GM10248 (cell line): ENCODE measurements at regions not wholly inside any gene's neighbourhood (a gene's known extent, or its start where the extent isn't known, plus 50 kb on each side); places are given as distances from the start of the nearest gene placed in this dataset.
"Not testable (repeated sequence)": the region's sequence is repeated elsewhere in the genome, so short reads cannot be mapped to it uniquely, and the experiment has no call there.

Experiments used
- CTCF ChIA-PET: fragments of 300-600 bp; sonication (Branson Sonifier 250); formaldehyde crosslinking; extraction: SDS; loops from one replicate; lab custom pipeline; 2021; ENCODE audit warnings: antibody characterized with exemption; lab: Yijun Ruan, JAX
- POLR2A ChIA-PET: fragments of 350-650 bp; sonication (Branson Sonifier 250); formaldehyde crosslinking; extraction: SDS; loops from one replicate; lab custom pipeline; 2020; ENCODE audit warnings: antibody characterized with exemption; lab: Yijun Ruan, JAX
- DNase-seq: peaks from one replicate; pipeline ENCODE4 v3.0.0; 2012; ENCODE audit errors: extremely low spot score
- TF ChIP-seq, protein P1 (sequence below): IDR thresholded peaks from 2 replicates; pipeline ENCODE4 v1.5.1; 2012; ENCODE audit warnings: mild to moderate bottlenecking, low read depth; ENCODE audit errors: extremely low read depth, missing control alignments, control extremely low read depth

DNA sequence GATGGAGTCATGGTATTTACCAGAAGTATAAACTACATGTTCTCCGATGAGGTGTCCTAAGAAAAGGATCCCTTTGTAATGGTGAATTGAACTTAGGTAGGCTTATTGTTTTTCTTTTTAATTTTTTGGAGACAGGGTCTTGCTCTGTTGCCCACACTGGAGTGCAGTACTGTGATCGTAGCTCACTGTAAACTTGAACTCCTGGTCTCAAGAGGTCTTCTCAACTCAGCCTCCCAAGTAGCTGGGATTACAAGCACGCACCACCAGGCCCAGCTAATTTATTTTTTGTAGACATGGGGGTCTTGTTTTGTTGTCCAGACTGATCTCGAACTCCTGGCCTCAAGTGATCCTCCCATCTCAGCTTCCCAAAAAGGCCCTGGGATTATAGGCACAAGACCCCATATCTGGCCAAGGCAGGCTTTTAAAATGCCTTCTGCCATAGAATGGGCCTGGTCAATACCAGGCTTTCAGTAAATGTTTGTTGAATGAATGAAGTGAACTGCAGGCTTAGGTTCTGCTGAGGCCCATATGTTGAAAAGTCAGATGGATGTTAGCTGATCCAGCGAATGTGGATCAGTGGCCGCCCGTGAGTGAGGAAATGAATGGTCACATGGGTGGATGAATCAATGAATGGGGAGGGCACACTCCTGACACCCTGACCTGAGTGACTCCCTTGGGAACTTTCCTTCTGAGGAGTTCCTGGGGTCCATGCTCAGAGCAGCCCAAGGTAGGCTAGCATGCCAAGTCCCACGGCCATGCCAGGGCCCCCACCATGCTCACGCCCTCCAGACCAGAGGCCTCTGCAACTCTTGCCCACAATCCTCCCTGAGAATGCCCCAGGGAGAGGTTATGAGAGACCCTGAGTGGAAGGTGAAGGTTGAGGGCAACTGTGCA is 118.0 kb upstream of the MYCN start:
- POLR2A ChIA-PET, result no interaction called here
- DNase-seq, result no peak
- CTCF ChIA-PET, result interaction anchor here (1.1 kb wide), 1 partner anchor 10 kb away, joined by 3 read pairs; no protein-coding TSS in a partner anchor
- TF ChIP-seq, protein P1, sequence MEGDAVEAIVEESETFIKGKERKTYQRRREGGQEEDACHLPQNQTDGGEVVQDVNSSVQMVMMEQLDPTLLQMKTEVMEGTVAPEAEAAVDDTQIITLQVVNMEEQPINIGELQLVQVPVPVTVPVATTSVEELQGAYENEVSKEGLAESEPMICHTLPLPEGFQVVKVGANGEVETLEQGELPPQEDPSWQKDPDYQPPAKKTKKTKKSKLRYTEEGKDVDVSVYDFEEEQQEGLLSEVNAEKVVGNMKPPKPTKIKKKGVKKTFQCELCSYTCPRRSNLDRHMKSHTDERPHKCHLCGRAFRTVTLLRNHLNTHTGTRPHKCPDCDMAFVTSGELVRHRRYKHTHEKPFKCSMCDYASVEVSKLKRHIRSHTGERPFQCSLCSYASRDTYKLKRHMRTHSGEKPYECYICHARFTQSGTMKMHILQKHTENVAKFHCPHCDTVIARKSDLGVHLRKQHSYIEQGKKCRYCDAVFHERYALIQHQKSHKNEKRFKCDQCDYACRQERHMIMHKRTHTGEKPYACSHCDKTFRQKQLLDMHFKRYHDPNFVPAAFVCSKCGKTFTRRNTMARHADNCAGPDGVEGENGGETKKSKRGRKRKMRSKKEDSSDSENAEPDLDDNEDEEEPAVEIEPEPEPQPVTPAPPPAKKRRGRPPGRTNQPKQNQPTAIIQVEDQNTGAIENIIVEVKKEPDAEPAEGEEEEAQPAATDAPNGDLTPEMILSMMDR, result no peak

DNA sequence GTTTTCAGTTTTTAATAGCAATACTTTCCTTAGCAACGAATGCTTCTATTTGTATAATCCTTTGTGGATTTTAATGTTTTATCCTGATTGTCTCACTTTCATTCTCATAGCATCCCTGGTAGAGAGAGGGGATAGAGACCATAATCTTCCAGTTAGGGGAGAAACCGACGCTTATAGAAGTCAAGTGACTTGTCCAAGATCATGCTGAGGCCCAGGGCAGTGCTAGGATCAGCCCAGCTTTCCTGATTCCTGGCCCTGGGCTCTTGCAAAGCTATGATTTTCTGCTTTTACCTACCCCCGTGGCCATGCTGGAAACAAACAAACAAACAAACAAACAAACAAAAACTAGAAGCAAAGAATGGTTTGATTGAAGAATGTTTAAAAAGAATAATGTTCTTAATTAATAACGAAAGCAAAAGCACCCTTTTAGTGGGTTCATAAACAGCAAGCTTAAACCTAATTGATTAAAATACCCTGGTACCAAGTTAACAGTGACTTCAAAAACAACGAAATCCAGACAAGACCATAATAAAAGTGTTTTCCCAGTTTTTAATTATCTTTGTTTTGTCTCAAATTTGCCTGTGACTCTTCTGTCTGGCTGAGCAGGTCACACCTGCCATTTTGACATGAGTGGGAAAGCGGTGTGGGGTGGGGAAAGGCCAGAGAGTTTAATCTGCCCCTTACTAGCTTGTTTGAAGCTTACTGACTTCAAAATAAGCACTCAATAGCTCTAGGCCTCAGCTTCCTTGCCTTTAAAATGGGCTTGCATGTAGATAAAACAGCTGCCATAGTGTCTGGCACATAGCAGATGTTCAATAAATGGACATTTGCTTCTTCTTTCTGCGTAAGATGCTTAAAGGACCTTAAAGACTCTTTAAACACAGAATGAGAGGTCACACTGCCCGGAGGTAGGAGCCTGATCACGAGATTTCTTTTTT is 116.6 kb upstream of the MYCN start:
- TF ChIP-seq, protein P1, result no peak
- POLR2A ChIA-PET, result no interaction called here
- CTCF ChIA-PET, result no interaction called here
- DNase-seq, result no peak

DNA sequence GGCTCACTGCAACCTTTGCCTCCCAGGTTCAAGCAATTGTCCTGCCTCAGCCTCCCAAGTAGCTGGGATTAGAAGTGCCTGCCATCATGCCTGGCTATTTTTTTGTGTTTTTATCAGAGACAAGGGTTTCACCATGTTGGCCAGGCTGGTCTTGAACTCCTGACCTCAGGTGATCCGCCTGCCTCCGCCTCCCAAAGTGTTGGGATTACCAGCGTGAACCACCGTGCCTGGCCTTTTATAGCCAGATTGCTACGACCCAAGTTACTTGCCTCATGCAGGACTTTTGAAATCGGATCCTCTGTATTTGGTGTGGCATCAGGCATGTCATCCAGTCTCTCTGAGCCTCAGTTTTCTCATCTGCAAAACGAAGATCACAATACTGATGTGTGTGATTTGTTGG is 115.9 kb upstream of the MYCN start:
- DNase-seq, CTCF ChIA-PET, POLR2A ChIA-PET: not testable (repeated sequence)

DNA sequence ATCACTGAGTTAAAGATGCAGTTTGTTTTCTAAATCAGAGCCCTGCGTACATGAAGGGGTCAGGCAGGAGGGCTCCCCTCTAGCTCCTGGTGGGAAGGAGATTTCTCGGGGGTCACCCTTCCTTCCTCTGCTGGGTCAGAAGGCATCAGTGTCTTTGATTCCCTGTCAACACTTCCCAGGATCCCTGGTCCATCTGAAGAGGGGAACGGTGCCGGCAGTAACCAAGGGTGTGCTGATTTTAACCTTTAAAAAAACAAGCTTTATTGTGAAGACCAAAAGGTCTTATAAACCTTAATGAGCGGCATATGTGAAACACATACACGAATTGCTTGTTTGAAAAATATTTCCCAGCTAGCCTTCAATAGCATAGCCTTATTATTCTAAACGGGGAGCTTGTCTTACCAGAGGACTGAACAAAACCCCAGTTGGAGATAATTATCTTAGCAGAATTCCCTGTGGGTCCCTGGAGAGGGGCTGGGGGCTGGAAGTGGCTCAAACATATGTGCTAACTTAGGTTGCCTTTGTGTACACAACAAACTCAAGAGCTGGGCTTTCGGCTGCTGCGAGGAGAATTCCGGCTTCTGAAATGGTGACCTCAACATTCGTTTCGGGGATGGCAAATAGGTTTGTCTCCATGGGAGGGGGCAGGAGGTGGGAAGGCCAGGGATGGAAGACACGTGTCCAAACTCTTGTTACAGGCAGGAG is 114.9 kb upstream of the MYCN start:
- DNase-seq, result no peak
- CTCF ChIA-PET, result no interaction called here
- TF ChIP-seq, protein P1, result no peak
- POLR2A ChIA-PET, result no interaction called here

DNA sequence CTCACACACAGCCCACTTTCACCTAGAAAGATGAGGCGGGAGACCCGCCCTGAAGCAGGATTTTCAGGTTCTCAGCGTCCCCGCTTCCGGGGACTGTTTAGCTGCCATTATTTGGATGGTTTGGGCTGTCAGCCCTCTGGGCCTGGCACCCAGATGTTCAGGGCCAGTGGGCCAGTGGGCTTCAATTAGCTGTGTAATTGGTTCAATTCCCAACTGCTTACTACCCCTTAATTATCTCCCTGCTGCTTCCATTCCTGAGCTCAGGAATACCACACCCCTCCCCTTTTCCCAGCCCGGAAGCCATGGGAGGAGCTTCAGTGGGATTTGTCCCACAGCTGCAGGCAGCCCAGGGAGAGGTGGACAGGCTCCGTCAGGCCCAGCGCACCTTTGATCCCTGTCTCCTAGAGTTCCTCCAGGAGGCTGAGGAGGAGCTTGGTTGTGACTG is 114.1 kb upstream of the MYCN start:
- CTCF ChIA-PET, result interaction anchor here (1.0 kb wide), 1 partner anchor 27 kb away, joined by 3 read pairs; no protein-coding TSS in a partner anchor
- POLR2A ChIA-PET, result no interaction called here
- DNase-seq, result no peak
- TF ChIP-seq, protein P1, result no peak

DNA sequence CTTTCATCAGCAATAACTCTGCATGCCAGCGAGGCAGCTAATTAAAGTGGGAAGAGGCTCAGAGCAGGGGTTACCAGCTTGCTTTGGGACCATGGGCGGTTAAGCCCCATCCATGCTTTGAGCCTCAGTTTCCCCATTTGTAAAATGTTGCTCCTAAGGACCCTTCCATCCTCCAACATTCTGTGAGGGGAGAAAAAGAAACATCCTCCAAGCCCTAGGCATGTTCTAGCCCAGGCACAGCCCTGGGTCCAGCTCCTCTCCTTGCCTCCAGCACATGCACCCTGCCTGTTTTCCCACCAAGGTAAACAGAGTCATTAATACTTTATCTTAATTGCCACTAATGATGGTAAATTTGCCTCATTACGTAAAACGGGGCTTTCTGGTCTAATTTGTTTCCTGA is 113.3 kb upstream of the MYCN start:
- no peak for DNase-seq

More for the DNA sequence above, 113.3 kb upstream of the MYCN start:
- POLR2A ChIA-PET, result no interaction called here
- TF ChIP-seq, protein P1, result no peak
- CTCF ChIA-PET, result interaction anchor here (1.0 kb wide), 1 partner anchor 27 kb away, joined by 3 read pairs; no protein-coding TSS in a partner anchor
